ENCODE measurements at regions not wholly inside any gene's neighbourhood (a gene's known extent, or its start where the extent isn't known, plus 50 kb on each side); places are given as distances from the start of the nearest gene placed in this dataset.

- DNase-seq (ENCODE audit: low read depth) = no peak
- FAIRE-seq = no peak
- H3K36me3 ChIP-seq (ENCODE audit: control insufficient read depth, insufficient read depth, low read length) = no peaks in the 10 kb centered on the region
- TF ChIP-seq CTCF (IDR thresholded peaks at IDR 0.05; ENCODE audit: insufficient read depth, low read length, severe bottlenecking) = no peak
- H3K27me3 ChIP-seq (ENCODE audit: control insufficient read depth, insufficient read depth, low read length) = peaks cover 2% of the 10 kb centered on the region
- H3K4me3 ChIP-seq (ENCODE audit: low read depth, low read length) = no peak overlapping the region
Observed at GRCh38 chr3:161555320-161555719, 58.7 kb downstream of the OTOL1 start.

GRCh38 chr3:161556533-161556932, 59.9 kb downstream of the OTOL1 start:
- H3K4me3 ChIP-seq (ENCODE audit: low read depth, low read length) = no peak overlapping the region
- FAIRE-seq (no peak), DNase-seq (ENCODE audit: low read depth) (no peak)
- no peaks in the 10 kb centered on the region for H3K36me3 ChIP-seq (ENCODE audit: control insufficient read depth, insufficient read depth, low read length)
- peaks cover 2% of the 10 kb centered on the region for H3K27me3 ChIP-seq (ENCODE audit: control insufficient read depth, insufficient read depth, low read length)
- TF ChIP-seq CTCF (IDR thresholded peaks at IDR 0.05; ENCODE audit: insufficient read depth, low read length, severe bottlenecking) = no peak

GRCh38 chr3:161556941-161557340, 60.3 kb downstream of the OTOL1 start:
- no peak for DNase-seq (ENCODE audit: low read depth)
- TF ChIP-seq CTCF (IDR thresholded peaks at IDR 0.05; ENCODE audit: insufficient read depth, low read length, severe bottlenecking) = no peak
- peaks cover 2% of the 10 kb centered on the region for H3K27me3 ChIP-seq (ENCODE audit: control insufficient read depth, insufficient read depth, low read length)
- no peak for FAIRE-seq
- H3K36me3 ChIP-seq (ENCODE audit: control insufficient read depth, insufficient read depth, low read length) = no peaks in the 10 kb centered on the region
- H3K4me3 ChIP-seq (ENCODE audit: low read depth, low read length) = no peak overlapping the region

GRCh38 chr3:161557445-161558150, 61.0 kb downstream of the OTOL1 start:
- TF ChIP-seq CTCF (IDR thresholded peaks at IDR 0.05; ENCODE audit: insufficient read depth, low read length, severe bottlenecking) = no peak
- Histone ChIP-seq H3K27me3 (ENCODE audit: control insufficient read depth, insufficient read depth, low read length) (peaks cover 2% of the 10 kb centered on the region), H3K36me3 (ENCODE audit: control insufficient read depth, insufficient read depth, low read length) (no peaks in the 10 kb centered on the region), H3K4me3 (ENCODE audit: low read depth, low read length) (no peak overlapping the region)
- no peak for DNase-seq (ENCODE audit: low read depth)
- no peak for FAIRE-seq

- Histone ChIP-seq H3K4me3 (ENCODE audit: low read depth, low read length) (no peak overlapping the region), H3K36me3 (ENCODE audit: control insufficient read depth, insufficient read depth, low read length) (no peaks in the 10 kb centered on the region), H3K27me3 (ENCODE audit: control insufficient read depth, insufficient read depth, low read length) (peaks cover 2% of the 10 kb centered on the region)
- FAIRE-seq (no peak), DNase-seq (ENCODE audit: low read depth) (no peak)
- TF ChIP-seq CTCF (IDR thresholded peaks at IDR 0.05; ENCODE audit: insufficient read depth, low read length, severe bottlenecking) = no peak
Observed at GRCh38 chr3:161558236-161558635, 61.6 kb downstream of the OTOL1 start.
